WTC11 (cell line): ENCODE measurements at regions not wholly inside any gene's neighbourhood (a gene's known extent, or its start where the extent isn't known, plus 50 kb on each side); places are given as distances from the start of the nearest gene placed in this dataset.

ENCODE experiments used
- ATAC-seq: fragments of 200-7000 bp; cut with Tn5 transposase; 2 replicates; pipeline ENCODE4 v1.10.0; 2021; ENCODE audit warnings: mild to moderate bottlenecking, moderate library complexity
- CTCF ChIA-PET: fragments of 300-600 bp; sonication (Branson Sonifier 250); formaldehyde crosslinking; loops from one replicate; lab custom pipeline; 2021; ENCODE audit warnings: antibody characterized with exemption; lab: Charles Lee
- POLR2A ChIA-PET: fragments of 350-600 bp; sonication (Branson Sonifier 250); formaldehyde crosslinking; loops from one replicate; lab custom pipeline; 2021; ENCODE audit warnings: antibody characterized with exemption; lab: Charles Lee
- DNase-seq: peaks from one replicate; pipeline ENCODE4 v3.0.0; 2021; ENCODE audit warnings: low spot score
- H3K27ac Mint-ChIP-seq: 2 replicates; pipeline ENCODE4 v1.8.0; 2021; ENCODE audit warnings: mixed read lengths
- H3K27me3 Mint-ChIP-seq: 2 replicates; pipeline ENCODE4 v1.8.0; 2021; ENCODE audit warnings: low read depth, mild to moderate bottlenecking, moderate library complexity, mixed read lengths
- H3K36me3 Mint-ChIP-seq: 2 replicates; pipeline ENCODE4 v1.8.0; 2021; ENCODE audit warnings: mixed read lengths
- H3K4me1 Mint-ChIP-seq: 2 replicates; pipeline ENCODE4 v1.8.0; 2022; ENCODE audit warnings: mixed read lengths
- H3K4me3 Mint-ChIP-seq: 2 replicates; pipeline ENCODE4 v1.8.0; 2021; ENCODE audit warnings: mild to moderate bottlenecking, moderate library complexity, mixed read lengths
- H3K9me3 Mint-ChIP-seq: 2 replicates; pipeline ENCODE4 v1.8.0; 2021; ENCODE audit warnings: mixed read lengths
- AFF4 ChIP-seq: sonication (generic); formaldehyde crosslinking; IDR thresholded peaks from 2 replicates; pipeline ENCODE4 v1.8.1; 2023; ENCODE audit warnings: mild to moderate bottlenecking, missing genetic modification reagents, borderline replicate concordance
- ARID4B ChIP-seq: sonication (generic); formaldehyde crosslinking; IDR thresholded peaks from 2 replicates; pipeline ENCODE4 v1.8.0; 2023; ENCODE audit warnings: missing genetic modification reagents, mild to moderate bottlenecking, borderline replicate concordance
- E2F5 ChIP-seq: sonication (generic); formaldehyde crosslinking; IDR thresholded peaks from 2 replicates; pipeline ENCODE4 v1.8.1; 2022; ENCODE audit warnings: mild to moderate bottlenecking, moderate library complexity, missing genetic modification reagents
- IRF2 ChIP-seq: sonication (generic); formaldehyde crosslinking; IDR thresholded peaks from 2 replicates; pipeline ENCODE4 v1.8.0; 2022; ENCODE audit warnings: low read depth, missing genetic modification reagents, borderline replicate concordance
- NR1H2 ChIP-seq: sonication (generic); formaldehyde crosslinking; IDR thresholded peaks from 2 replicates; pipeline ENCODE4 v1.9.0; 2021; ENCODE audit warnings: mild to moderate bottlenecking, moderate library complexity, missing genetic modification reagents
- OVOL2 ChIP-seq: fragments of 250-450 bp; sonication (Bioruptor Pico); IDR thresholded peaks from 2 replicates; pipeline ENCODE4 v1.9.0; 2021; ENCODE audit warnings: mild to moderate bottlenecking, borderline replicate concordance
- SMAD3 ChIP-seq: sonication (generic); formaldehyde crosslinking; IDR thresholded peaks from 2 replicates; pipeline ENCODE4 v1.8.0; 2022; ENCODE audit warnings: missing genetic modification reagents, mild to moderate bottlenecking, borderline replicate concordance
- SOX15 ChIP-seq: fragments of 250-450 bp; sonication (Bioruptor Pico); IDR thresholded peaks from 2 replicates; pipeline ENCODE4 v1.9.0; 2021; ENCODE audit warnings: mild to moderate bottlenecking
- SP1 ChIP-seq: sonication (generic); formaldehyde crosslinking; conservative IDR thresholded peaks from 2 replicates; pipeline ENCODE4 v1.8.1; 2022; ENCODE audit warnings: missing genetic modification reagents
- ZNF121 ChIP-seq: sonication (generic); formaldehyde crosslinking; IDR thresholded peaks from 2 replicates; pipeline ENCODE4 v1.8.0; 2023; ENCODE audit warnings: missing genetic modification reagents
- ZNF219 ChIP-seq: sonication (generic); formaldehyde crosslinking; IDR thresholded peaks from 2 replicates; pipeline ENCODE4 v1.8.0; 2023; ENCODE audit warnings: missing genetic modification reagents, mild to moderate bottlenecking, borderline replicate concordance
- ZNF263 ChIP-seq: sonication (generic); formaldehyde crosslinking; IDR thresholded peaks from 2 replicates; pipeline ENCODE4 v1.8.1; 2022; ENCODE audit warnings: low read depth, mild to moderate bottlenecking, moderate library complexity, missing genetic modification reagents
- ZNF396 ChIP-seq: fragments of 250-450 bp; sonication (Bioruptor Pico); IDR thresholded peaks from 2 replicates; pipeline ENCODE4 v1.8.0; 2021; ENCODE audit warnings: mild to moderate bottlenecking, moderate library complexity, borderline replicate concordance
- ZNF423 ChIP-seq: fragments of 250-450 bp; sonication (Bioruptor Pico); IDR thresholded peaks from 2 replicates; pipeline ENCODE4 v2.1.2; 2022; ENCODE audit warnings: mild to moderate bottlenecking, moderate library complexity
- ZNF671 ChIP-seq: fragments of 250-450 bp; sonication (Bioruptor Pico); IDR thresholded peaks from 2 replicates; pipeline ENCODE4 v1.8.0; 2021; ENCODE audit warnings: mild to moderate bottlenecking
- TF ChIP-seq, protein P1 (sequence below): sonication (generic); formaldehyde crosslinking; IDR thresholded peaks from 2 replicates; pipeline ENCODE4 v1.8.0; 2022; ENCODE audit warnings: mild to moderate bottlenecking, missing genetic modification reagents
- TF ChIP-seq, protein P2 (sequence below): sonication (generic); formaldehyde crosslinking; IDR thresholded peaks from 2 replicates; pipeline ENCODE4 v1.8.1; 2023; ENCODE audit warnings: mild to moderate bottlenecking, missing genetic modification reagents

DNA sequence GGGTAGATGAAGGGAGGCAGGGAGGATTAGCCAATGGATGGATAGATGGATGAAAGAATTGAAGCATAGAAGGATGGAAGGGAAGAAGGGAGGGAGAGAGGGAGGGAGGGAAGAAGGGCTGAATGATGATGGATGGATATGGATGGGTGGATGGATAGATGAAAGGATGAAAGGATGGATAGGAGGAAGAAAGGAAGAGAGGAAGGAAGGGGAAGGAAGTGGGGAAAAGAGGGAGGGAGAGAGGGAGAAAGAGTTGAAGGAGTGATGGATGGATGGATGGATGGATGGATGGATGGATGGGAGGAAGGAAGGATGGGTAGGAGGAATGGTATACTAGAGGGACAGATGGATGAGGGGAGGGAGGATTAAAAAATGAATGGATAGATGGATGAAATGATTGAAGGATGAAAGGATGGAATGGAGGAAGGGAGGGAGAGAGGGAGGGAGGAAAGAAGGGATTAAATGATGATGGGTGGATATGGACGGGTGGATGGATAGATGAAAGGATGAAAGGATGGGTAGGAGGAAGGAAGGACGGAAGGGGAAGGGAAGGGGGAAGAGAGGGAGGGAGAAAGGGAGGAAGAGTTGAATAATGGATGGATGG is 145.9 kb downstream of the MN1 start:
- CTCF ChIA-PET: no interaction called here
- peaks cover 26% of the 10 kb centered on the region for H3K4me1 Mint-ChIP-seq
- H3K9me3 Mint-ChIP-seq: peaks cover 16% of the 10 kb centered on the region

DNA sequence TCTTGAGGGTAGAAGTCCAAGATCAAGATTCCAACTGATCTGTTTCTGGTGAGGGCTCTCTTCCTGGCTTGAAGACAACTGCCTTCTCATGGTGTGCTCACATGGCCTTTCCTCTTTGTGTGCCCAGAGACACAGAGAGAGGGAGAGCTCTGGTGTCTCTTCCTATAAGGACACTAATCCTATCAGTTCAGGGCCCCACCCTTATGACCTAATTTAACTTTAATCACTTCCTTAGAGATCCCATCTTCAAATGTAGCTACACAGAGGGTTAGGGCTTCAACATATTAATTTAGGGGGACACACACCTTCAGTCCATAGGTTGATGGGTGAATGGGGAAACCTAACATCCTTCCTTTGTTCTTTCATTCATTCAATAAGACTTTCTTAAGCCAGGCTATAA is 144.6 kb downstream of the MN1 start:
- Mint-ChIP-seq H3K27ac (no peak overlapping the region), H3K4me1 (peaks cover 26% of the 10 kb centered on the region), H3K36me3 (peaks cover 4% of the 10 kb centered on the region; the same call in 1 of the 2 replicates), H3K4me3 (no peak overlapping the region), H3K27me3 (peaks cover 8% of the 10 kb centered on the region; the same call in 1 of the 2 replicates), H3K9me3 (peaks cover 16% of the 10 kb centered on the region)
- ATAC-seq (no peak), DNase-seq (no peak)
- POLR2A ChIA-PET: no interaction called here
- no peak for TF ChIP-seq ARID4B (CRISPR knock-in tag)
- TF ChIP-seq IRF2 (CRISPR knock-in tag): no peak
- no peak for TF ChIP-seq ZNF671 (CRISPR knock-in tag)
- TF ChIP-seq ZNF263 (CRISPR knock-in tag): no peak
- no peak for TF ChIP-seq E2F5 (CRISPR knock-in tag)
- no peak for TF ChIP-seq AFF4 (CRISPR knock-in tag)
- no peak for TF ChIP-seq ZNF121
- no peak for TF ChIP-seq ZNF396 (CRISPR knock-in tag)
- no peak for TF ChIP-seq SP1 (CRISPR knock-in tag)
- CTCF ChIA-PET: no interaction called here

More for the DNA sequence above, 145.9 kb downstream of the MN1 start:
- TF ChIP-seq ZNF423 (CRISPR knock-in tag) (no peak), SOX15 (no peak), SMAD3 (CRISPR knock-in tag) (no peak), NR1H2 (CRISPR knock-in tag) (no peak), ZNF219 (CRISPR knock-in tag) (no peak), OVOL2 (CRISPR knock-in tag) (no peak)
- TF ChIP-seq, protein P1, sequence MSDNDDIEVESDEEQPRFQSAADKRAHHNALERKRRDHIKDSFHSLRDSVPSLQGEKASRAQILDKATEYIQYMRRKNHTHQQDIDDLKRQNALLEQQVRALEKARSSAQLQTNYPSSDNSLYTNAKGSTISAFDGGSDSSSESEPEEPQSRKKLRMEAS: no peak
- TF ChIP-seq, protein P2, sequence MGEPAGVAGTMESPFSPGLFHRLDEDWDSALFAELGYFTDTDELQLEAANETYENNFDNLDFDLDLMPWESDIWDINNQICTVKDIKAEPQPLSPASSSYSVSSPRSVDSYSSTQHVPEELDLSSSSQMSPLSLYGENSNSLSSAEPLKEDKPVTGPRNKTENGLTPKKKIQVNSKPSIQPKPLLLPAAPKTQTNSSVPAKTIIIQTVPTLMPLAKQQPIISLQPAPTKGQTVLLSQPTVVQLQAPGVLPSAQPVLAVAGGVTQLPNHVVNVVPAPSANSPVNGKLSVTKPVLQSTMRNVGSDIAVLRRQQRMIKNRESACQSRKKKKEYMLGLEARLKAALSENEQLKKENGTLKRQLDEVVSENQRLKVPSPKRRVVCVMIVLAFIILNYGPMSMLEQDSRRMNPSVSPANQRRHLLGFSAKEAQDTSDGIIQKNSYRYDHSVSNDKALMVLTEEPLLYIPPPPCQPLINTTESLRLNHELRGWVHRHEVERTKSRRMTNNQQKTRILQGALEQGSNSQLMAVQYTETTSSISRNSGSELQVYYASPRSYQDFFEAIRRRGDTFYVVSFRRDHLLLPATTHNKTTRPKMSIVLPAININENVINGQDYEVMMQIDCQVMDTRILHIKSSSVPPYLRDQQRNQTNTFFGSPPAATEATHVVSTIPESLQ (CRISPR knock-in tag): no peak
- peaks cover 8% of the 10 kb centered on the region for H3K27me3 Mint-ChIP-seq
- POLR2A ChIA-PET: no interaction called here
- peaks cover 4% of the 10 kb centered on the region; the same call in 1 of the 2 replicates for H3K36me3 Mint-ChIP-seq
- no peak overlapping the region for H3K27ac Mint-ChIP-seq
- ATAC-seq: no peak
- DNase-seq: no peak
- H3K4me3 Mint-ChIP-seq: no peak overlapping the region
